ENCODE measurements at regions not wholly inside any gene's neighbourhood (a gene's known extent, or its start where the extent isn't known, plus 50 kb on each side); places are given as distances from the start of the nearest gene placed in this dataset.

DNA sequence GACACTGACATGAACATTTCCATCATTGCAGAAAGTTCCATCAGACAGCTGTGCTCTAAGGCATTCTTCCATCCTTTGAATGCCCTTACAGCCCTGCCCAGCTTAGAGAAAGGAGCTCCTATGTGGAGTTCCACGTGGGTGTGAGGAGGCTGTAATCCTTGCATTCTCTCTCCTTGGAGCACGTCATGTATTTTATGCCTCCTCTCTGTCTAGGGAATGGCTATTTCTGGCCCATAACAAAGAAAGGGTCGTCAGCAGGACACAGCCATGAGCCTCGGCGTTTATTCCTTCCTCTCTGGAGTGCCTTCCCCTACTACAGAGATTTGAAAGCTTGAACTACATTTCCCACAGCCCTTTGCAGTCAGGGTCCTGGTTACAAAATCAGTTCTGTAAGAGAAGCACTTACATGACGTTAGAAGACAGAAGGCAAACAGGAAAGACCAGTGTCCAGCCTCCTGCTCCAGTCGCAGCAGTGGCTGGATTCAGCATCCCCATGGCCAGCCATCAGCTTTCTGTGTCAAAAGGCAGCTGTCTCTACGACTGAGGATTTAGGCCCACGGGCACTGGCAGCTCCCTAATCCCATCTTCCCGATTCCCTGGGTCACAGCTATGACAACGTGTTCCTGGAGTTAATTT lies 234.9 kb downstream of the TFCP2L1 start:
- no peaks in the 10 kb centered on the region for H3K36me3 ChIP-seq (replicated peaks; ENCODE audit: insufficient read depth, low read depth)
- H2AFZ ChIP-seq: no peak overlapping the region
- 62% methylated on average over 11 of the region's 11 CpGs for WGBS (ENCODE audit: low lambda C conversion rate, missing lambda C conversion rate)
- H4K20me1 ChIP-seq (ENCODE audit: insufficient read depth, poor library complexity, severe bottlenecking): no peaks in the 10 kb centered on the region
- TF ChIP-seq EZH2phosphoT487 (IDR thresholded peaks at IDR 0.05; ENCODE audit: low read depth, severe bottlenecking, unreplicated experiment) (no peak), EZH2 (IDR thresholded peaks at IDR 0.05; ENCODE audit: borderline replicate concordance) (no peak)
- TF ChIP-seq, protein P1, sequence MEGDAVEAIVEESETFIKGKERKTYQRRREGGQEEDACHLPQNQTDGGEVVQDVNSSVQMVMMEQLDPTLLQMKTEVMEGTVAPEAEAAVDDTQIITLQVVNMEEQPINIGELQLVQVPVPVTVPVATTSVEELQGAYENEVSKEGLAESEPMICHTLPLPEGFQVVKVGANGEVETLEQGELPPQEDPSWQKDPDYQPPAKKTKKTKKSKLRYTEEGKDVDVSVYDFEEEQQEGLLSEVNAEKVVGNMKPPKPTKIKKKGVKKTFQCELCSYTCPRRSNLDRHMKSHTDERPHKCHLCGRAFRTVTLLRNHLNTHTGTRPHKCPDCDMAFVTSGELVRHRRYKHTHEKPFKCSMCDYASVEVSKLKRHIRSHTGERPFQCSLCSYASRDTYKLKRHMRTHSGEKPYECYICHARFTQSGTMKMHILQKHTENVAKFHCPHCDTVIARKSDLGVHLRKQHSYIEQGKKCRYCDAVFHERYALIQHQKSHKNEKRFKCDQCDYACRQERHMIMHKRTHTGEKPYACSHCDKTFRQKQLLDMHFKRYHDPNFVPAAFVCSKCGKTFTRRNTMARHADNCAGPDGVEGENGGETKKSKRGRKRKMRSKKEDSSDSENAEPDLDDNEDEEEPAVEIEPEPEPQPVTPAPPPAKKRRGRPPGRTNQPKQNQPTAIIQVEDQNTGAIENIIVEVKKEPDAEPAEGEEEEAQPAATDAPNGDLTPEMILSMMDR (IDR thresholded peaks at IDR 0.05; ENCODE audit: poor library complexity): no peak
- H3K9me2 ChIP-seq (replicated peaks; ENCODE audit: insufficient read depth): no peaks in the 10 kb centered on the region
- H3K9me3 ChIP-seq (ENCODE audit: low read depth): no peaks in the 10 kb centered on the region
- DNase-seq (ENCODE audit: low spot score): no peak
- peaks cover 9% of the 10 kb centered on the region for H3K27me3 ChIP-seq
- H3K79me2 ChIP-seq: no peaks in the 10 kb centered on the region
- peaks cover 6% of the 10 kb centered on the region for H3K4me1 ChIP-seq (ENCODE audit: insufficient read depth)
- H3K4me3 ChIP-seq: no peak overlapping the region
- H3K4me2 ChIP-seq: no peak overlapping the region
- no peak overlapping the region for H3K27ac ChIP-seq

DNA sequence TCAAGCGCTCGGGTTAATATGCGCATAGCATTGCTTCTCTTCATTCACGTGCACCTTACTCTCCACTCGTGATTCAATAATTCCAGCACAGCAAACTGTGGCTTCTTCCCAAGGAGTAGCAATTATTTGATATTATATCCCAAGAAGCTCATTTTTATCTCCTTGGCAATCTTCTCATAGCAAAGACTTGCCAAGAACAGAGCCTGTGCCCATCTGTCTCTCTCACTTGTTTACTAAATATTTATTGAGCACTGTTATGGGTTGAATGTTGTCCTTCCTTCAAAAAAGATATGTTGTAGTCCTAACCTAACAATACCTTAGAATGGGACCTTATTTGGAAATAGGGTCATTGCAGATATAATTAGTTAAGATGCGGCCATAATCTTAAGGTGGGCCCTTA lies 233.7 kb downstream of the TFCP2L1 start:
- no peak overlapping the region for H2AFZ ChIP-seq
- no peaks in the 10 kb centered on the region for H3K9me3 ChIP-seq (ENCODE audit: low read depth)
- DNase-seq (ENCODE audit: low spot score): no peak
- no peak overlapping the region for H3K4me2 ChIP-seq
- H4K20me1 ChIP-seq (ENCODE audit: insufficient read depth, poor library complexity, severe bottlenecking): no peaks in the 10 kb centered on the region
- no peaks in the 10 kb centered on the region for H3K36me3 ChIP-seq (replicated peaks; ENCODE audit: insufficient read depth, low read depth)
- H3K79me2 ChIP-seq: no peaks in the 10 kb centered on the region
- 80% methylated on average over 6 of the region's 6 CpGs for WGBS (ENCODE audit: low lambda C conversion rate, missing lambda C conversion rate)
- no peak for TF ChIP-seq EZH2 (IDR thresholded peaks at IDR 0.05; ENCODE audit: borderline replicate concordance)
- no peak for TF ChIP-seq EZH2phosphoT487 (IDR thresholded peaks at IDR 0.05; ENCODE audit: low read depth, severe bottlenecking, unreplicated experiment)
- TF ChIP-seq, protein P1 (IDR thresholded peaks at IDR 0.05; ENCODE audit: poor library complexity): no peak
- no peak overlapping the region for H3K27ac ChIP-seq
- peaks cover 6% of the 10 kb centered on the region for H3K27me3 ChIP-seq
- H3K9me2 ChIP-seq (replicated peaks; ENCODE audit: insufficient read depth): no peaks in the 10 kb centered on the region
- H3K4me3 ChIP-seq: no peak overlapping the region
- peaks cover 6% of the 10 kb centered on the region for H3K4me1 ChIP-seq (ENCODE audit: insufficient read depth)

DNA sequence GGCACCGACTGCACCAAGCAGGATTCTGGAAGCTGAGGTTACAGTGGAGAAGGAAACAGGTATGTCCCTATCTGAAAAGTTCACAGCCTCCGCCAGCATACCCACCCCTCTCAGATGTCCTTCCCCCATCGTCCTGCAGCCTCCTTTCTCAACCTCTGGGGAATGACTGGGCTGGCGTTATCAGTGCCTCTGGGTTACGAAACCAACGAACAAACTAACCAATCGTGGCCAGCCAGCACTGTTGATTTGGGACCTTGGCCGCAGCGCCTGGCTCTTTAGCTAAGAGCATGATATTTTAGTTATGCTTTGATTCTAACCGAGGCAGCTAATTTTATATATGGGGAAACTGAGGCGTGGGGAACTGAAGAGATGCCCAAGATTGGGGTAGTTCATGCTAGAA lies 233.0 kb downstream of the TFCP2L1 start:
- Histone ChIP-seq H2AFZ (no peak overlapping the region), H3K27ac (no peak overlapping the region), H3K36me3 (replicated peaks; ENCODE audit: insufficient read depth, low read depth) (no peaks in the 10 kb centered on the region), H3K4me3 (no peak overlapping the region), H3K9me2 (replicated peaks; ENCODE audit: insufficient read depth) (no peaks in the 10 kb centered on the region), H3K4me1 (ENCODE audit: insufficient read depth) (peaks cover 6% of the 10 kb centered on the region), H3K9me3 (ENCODE audit: low read depth) (no peaks in the 10 kb centered on the region), H3K79me2 (no peaks in the 10 kb centered on the region), H3K4me2 (no peak overlapping the region), H3K27me3 (peaks cover 6% of the 10 kb centered on the region), H4K20me1 (ENCODE audit: insufficient read depth, poor library complexity, severe bottlenecking) (no peaks in the 10 kb centered on the region)
- TF ChIP-seq, protein P1 (IDR thresholded peaks at IDR 0.05; ENCODE audit: poor library complexity): no peak
- no peak for TF ChIP-seq EZH2phosphoT487 (IDR thresholded peaks at IDR 0.05; ENCODE audit: low read depth, severe bottlenecking, unreplicated experiment)
- no peak for DNase-seq (ENCODE audit: low spot score)
- WGBS (ENCODE audit: low lambda C conversion rate, missing lambda C conversion rate): 65% methylated on average over 11 of the region's 11 CpGs
